ENCODE measurements at regions not wholly inside any gene's neighbourhood (a gene's known extent, or its start where the extent isn't known, plus 50 kb on each side); places are given as distances from the start of the nearest gene placed in this dataset.

GRCh38 chr2:109055435-109055834 lies 66.4 kb upstream of the EDAR start:
- no peak for TF ChIP-seq SIX5 (IDR thresholded peaks at IDR 0.05; ENCODE audit: low read depth, low read length)
- no peak for TF ChIP-seq EZH2 (IDR thresholded peaks at IDR 0.05; ENCODE audit: low read depth, low read length, severe bottlenecking)
- TF ChIP-seq CTCF (IDR thresholded peaks at IDR 0.05; ENCODE audit: control extremely low read depth in 1 of 3, insufficient read depth in 1 of 3, low read depth in 1 of 3, low read length in 3 of 3), result no peak
- TF ChIP-seq SIN3A (conservative IDR thresholded peaks at IDR 0.05 in 1 of 2, IDR thresholded peaks at IDR 0.05 in 1 of 2; ENCODE audit: low read depth in 1 of 2, low read length in 2 of 2), result no peak
- TF ChIP-seq, protein P1, sequence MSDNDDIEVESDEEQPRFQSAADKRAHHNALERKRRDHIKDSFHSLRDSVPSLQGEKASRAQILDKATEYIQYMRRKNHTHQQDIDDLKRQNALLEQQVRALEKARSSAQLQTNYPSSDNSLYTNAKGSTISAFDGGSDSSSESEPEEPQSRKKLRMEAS (IDR thresholded peaks at IDR 0.05), result no peak
- no peak for TF ChIP-seq CEBPB (IDR thresholded peaks at IDR 0.05; ENCODE audit: low read depth, low read length)
- no peak for TF ChIP-seq TAF1 (IDR thresholded peaks at IDR 0.05; ENCODE audit: low read depth, low read length)
- TF ChIP-seq POLR2A (IDR thresholded peaks at IDR 0.05; ENCODE audit: control extremely low read depth in 1 of 2, low read depth in 2 of 2, low read length in 2 of 2), result no peak
- TF ChIP-seq CHD2 (IDR thresholded peaks at IDR 0.05; ENCODE audit: low read length), result no peak
- TF ChIP-seq EP300 (IDR thresholded peaks at IDR 0.05; ENCODE audit: borderline replicate concordance in 1 of 2, low read depth in 2 of 2, low read length in 2 of 2), result no peak
- TF ChIP-seq GABPA (IDR thresholded peaks at IDR 0.05; ENCODE audit: borderline replicate concordance, insufficient read depth, low read length), result no peak

Data from H1 (cell line).